ENCODE measurements at regions not wholly inside any gene's neighbourhood (a gene's known extent, or its start where the extent isn't known, plus 50 kb on each side); places are given as distances from the start of the nearest gene placed in this dataset.

- no peak overlapping the region for H3K4me3 ChIP-seq (ENCODE audit: low read length)
- no peak for TF ChIP-seq CTCF (conservative IDR thresholded peaks at IDR 0.05; ENCODE audit: low read depth, low read length)
- DNase-seq (ENCODE audit: low read depth): no peak
Measured at GRCh38 chr4:180619440-180619839, 1623.8 kb upstream of the TENM3 start.

- no peak overlapping the region for H3K4me3 ChIP-seq (ENCODE audit: low read length)
- no peak for DNase-seq (ENCODE audit: low read depth)
- no peak for TF ChIP-seq CTCF (conservative IDR thresholded peaks at IDR 0.05; ENCODE audit: low read depth, low read length)
Measured at GRCh38 chr4:180622254-180622653, 1620.9 kb upstream of the TENM3 start.

- no peak overlapping the region for H3K4me3 ChIP-seq (ENCODE audit: low read length)
- no peak for DNase-seq (ENCODE audit: low read depth)
- no peak for TF ChIP-seq CTCF (conservative IDR thresholded peaks at IDR 0.05; ENCODE audit: low read depth, low read length)
Measured at GRCh38 chr4:180625653-180626052, 1617.5 kb upstream of the TENM3 start.

- TF ChIP-seq CTCF (conservative IDR thresholded peaks at IDR 0.05; ENCODE audit: low read depth, low read length): no peak
- DNase-seq (ENCODE audit: low read depth): no peak
- no peak overlapping the region for H3K4me3 ChIP-seq (ENCODE audit: low read length)
Measured at GRCh38 chr4:180630012-180630665, 1613.1 kb upstream of the TENM3 start.

GRCh38 chr4:180634306-180634705 lies 1608.9 kb upstream of the TENM3 start:
- no peak for DNase-seq (ENCODE audit: low read depth)

GRCh38 chr4:180635281-180635680 lies 1607.9 kb upstream of the TENM3 start:
- peak; percentile 33 for DNase-seq (ENCODE audit: low read depth)
- no peak overlapping the region for H3K4me3 ChIP-seq (ENCODE audit: low read length)
- no peak for TF ChIP-seq CTCF (conservative IDR thresholded peaks at IDR 0.05; ENCODE audit: low read depth, low read length)

More at GRCh38 chr4:180634306-180634705, 1608.9 kb upstream of the TENM3 start:
- H3K4me3 ChIP-seq (ENCODE audit: low read length): no peak overlapping the region
- TF ChIP-seq CTCF (conservative IDR thresholded peaks at IDR 0.05; ENCODE audit: low read depth, low read length): no peak

- DNase-seq (ENCODE audit: low read depth): peak; percentile 89
- H3K4me3 ChIP-seq (ENCODE audit: low read length): no peak overlapping the region
- TF ChIP-seq CTCF (conservative IDR thresholded peaks at IDR 0.05; ENCODE audit: low read depth, low read length): no peak
Measured at GRCh38 chr4:180636696-180637404, 1606.4 kb upstream of the TENM3 start.

Data from retinal pigment epithelial cell (primary cell).